Epithelial cell of esophagus (primary cell): ENCODE measurements at regions not wholly inside any gene's neighbourhood (a gene's known extent, or its start where the extent isn't known, plus 50 kb on each side); places are given as distances from the start of the nearest gene placed in this dataset.
A peak's percentile ranks its signal among the peaks of the same experiment; 100 is the strongest.

ENCODE experiments used
- DNase-seq: peaks from one replicate; pipeline ENCODE4 v3.0.0; 2010; ENCODE audit warnings: low read depth
- H3K4me3 ChIP-seq: 2 replicates; pipeline ENCODE4 v1.5.1; 2011; ENCODE audit warnings: mild to moderate bottlenecking, low read length, control low read depth
- TF ChIP-seq, protein P1 (sequence below): IDR thresholded peaks from 2 replicates; pipeline ENCODE4 v1.5.1; 2011; ENCODE audit warnings: low read depth, mild to moderate bottlenecking, low read length, control low read depth, inconsistent platforms; ENCODE audit not compliant: insufficient read depth; ENCODE audit errors: missing control alignments

DNA sequence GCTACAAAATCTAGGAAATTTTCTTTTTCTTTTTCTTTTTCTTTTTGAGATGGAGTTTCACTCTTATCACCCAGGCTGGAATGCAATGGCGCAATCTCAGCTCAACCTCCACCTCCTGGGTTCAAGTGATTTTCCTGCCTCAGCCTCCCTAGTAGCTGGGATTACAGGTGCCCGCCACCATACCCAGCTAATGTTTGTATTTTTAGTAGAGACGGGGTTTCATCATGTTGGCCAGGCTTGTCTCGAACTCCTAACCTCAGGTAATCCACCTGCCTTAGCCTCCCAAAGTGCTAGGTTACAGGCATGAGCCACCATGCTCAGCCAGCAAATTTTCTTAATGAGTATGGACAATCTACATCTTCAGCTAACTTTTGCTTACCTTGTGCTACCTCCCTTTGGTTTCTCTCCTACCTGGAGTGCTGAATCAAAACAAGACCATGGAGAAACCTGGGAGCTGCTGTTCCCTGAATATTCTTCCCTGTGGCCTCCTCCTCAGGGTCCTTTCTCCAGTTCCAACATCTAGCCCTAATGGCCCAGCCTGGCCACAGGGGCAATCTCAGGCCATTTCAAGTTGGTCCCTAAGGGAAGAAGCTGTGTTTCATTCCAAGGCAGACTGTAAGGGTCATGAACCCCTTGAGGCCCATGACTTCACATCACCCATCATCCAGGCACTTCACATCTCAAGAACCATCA is 74.6 kb upstream of the EGLN3 start:
- DNase-seq: no peak
- no peak overlapping the region for H3K4me3 ChIP-seq
- TF ChIP-seq, protein P1, sequence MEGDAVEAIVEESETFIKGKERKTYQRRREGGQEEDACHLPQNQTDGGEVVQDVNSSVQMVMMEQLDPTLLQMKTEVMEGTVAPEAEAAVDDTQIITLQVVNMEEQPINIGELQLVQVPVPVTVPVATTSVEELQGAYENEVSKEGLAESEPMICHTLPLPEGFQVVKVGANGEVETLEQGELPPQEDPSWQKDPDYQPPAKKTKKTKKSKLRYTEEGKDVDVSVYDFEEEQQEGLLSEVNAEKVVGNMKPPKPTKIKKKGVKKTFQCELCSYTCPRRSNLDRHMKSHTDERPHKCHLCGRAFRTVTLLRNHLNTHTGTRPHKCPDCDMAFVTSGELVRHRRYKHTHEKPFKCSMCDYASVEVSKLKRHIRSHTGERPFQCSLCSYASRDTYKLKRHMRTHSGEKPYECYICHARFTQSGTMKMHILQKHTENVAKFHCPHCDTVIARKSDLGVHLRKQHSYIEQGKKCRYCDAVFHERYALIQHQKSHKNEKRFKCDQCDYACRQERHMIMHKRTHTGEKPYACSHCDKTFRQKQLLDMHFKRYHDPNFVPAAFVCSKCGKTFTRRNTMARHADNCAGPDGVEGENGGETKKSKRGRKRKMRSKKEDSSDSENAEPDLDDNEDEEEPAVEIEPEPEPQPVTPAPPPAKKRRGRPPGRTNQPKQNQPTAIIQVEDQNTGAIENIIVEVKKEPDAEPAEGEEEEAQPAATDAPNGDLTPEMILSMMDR: no peak

DNA sequence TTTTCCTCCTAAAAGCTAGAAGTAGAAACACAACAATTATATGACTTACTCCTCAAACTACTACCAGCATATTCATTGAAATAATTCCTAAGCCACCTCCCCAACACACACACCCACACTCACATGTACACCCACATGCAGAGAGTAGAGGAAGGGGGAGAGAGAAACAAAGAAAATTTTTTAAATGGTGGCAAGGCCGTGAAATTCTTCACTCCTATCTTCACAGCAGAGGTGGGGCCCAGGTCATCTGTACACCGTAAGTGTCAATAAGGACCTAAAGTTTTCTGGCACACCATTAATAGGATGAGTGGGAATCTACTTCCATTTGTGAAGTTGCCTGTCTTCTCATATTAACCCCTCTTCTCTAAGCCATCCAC is 73.9 kb upstream of the EGLN3 start:
- H3K4me3 ChIP-seq: no peak overlapping the region
- no peak for DNase-seq
- TF ChIP-seq, protein P1: no peak

DNA sequence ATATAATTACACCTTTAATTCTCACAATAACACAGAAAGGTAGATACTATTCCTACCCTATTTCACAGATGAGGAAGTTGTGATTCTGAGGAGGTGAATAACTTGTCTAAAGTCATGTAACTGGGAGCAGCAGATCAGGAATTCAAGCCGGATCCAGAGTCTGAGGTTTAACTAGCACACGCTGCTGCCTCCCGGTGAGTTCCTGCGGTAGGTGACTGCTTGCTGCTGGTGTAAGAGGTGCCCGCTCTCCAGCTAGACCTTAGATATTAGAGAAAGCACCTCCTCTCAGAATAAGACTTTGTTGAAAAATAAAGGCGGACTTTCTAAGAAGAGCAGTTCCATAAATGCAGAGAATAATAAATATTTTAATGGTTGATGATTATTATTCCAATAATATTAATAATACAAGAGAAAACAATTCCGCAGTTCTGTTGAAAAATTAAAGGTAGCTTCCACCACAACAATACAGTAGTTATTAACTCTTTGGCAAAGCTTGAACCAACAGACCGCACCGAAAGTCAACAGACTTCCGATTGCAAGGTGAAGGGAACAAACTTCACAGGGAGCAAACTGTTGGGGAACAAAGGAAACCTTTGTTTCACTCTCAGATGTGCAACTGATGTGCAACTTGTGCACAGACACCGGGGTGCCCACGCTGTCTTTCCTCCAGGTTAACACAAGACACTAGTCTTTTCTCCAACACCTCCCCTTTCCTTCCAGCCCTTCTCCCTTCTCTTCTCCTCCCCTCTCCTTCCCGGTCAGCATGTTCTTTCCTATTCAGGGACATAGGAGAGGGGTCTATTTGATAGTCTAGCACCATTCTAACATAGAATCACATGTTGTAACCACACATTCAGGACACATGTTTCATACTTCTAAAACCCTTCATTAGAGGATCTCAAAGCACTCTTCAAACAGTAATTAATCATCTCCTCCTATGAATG is 73.2 kb upstream of the EGLN3 start:
- H3K4me3 ChIP-seq: no peak overlapping the region
- DNase-seq: peak; percentile 47
- TF ChIP-seq, protein P1: no peak

- TF ChIP-seq, protein P1: no peak
- H3K4me3 ChIP-seq: no peak overlapping the region
- no peak for DNase-seq
Measured at GRCh38 chr14:34021096-34021495, 70.2 kb upstream of the EGLN3 start.

GRCh38 chr14:34020014-34020413 is 69.1 kb upstream of the EGLN3 start:
- DNase-seq: no peak
- TF ChIP-seq, protein P1: no peak
- H3K4me3 ChIP-seq: no peak overlapping the region

- no peak for DNase-seq
- H3K4me3 ChIP-seq: no peak overlapping the region
- TF ChIP-seq, protein P1: no peak
Measured at GRCh38 chr14:34018564-34019244, 67.8 kb upstream of the EGLN3 start.
